Activated CD4-positive, alpha-beta T cell treated with anti-CD3 and anti-CD28 coated beads for 48 hours (primary cell): ENCODE measurements at regions not wholly inside any gene's neighbourhood (a gene's known extent, or its start where the extent isn't known, plus 50 kb on each side); places are given as distances from the start of the nearest gene placed in this dataset.
A peak's percentile ranks its signal among the peaks of the same experiment; 100 is the strongest.
"Not testable (repeated sequence)": the region's sequence is repeated elsewhere in the genome, so short reads cannot be mapped to it uniquely, and the experiment has no call there.

Experiments
- DNase-seq: peaks from one replicate; pipeline ENCODE4 v3.0.0-alpha.2; 2020

GRCh38 chr3:177764377-177764912 is 567.2 kb upstream of the TBL1XR1 start:
- no peak for DNase-seq

- no peak for DNase-seq
Observed at GRCh38 chr3:177764933-177765332, 567.7 kb upstream of the TBL1XR1 start.

- no peak for DNase-seq
Observed at GRCh38 chr3:177770383-177771230, 573.3 kb upstream of the TBL1XR1 start.

- no peak for DNase-seq
Observed at GRCh38 chr3:177771780-177772179, 574.5 kb upstream of the TBL1XR1 start.

GRCh38 chr3:177772908-177773557 is 575.8 kb upstream of the TBL1XR1 start:
- DNase-seq: no peak

- no peak for DNase-seq
Observed at GRCh38 chr3:177773717-177774116, 576.4 kb upstream of the TBL1XR1 start.

- no peak for DNase-seq
Observed at GRCh38 chr3:177776661-177777101, 579.4 kb upstream of the TBL1XR1 start.

- DNase-seq: peak; percentile 63
Observed at GRCh38 chr3:177777699-177778098, 580.4 kb upstream of the TBL1XR1 start.

- no peak for DNase-seq
Observed at GRCh38 chr3:177778633-177779032, 581.4 kb upstream of the TBL1XR1 start.

- DNase-seq: no peak
Observed at GRCh38 chr3:177781686-177782161, 584.4 kb upstream of the TBL1XR1 start.

- DNase-seq: no peak
Observed at GRCh38 chr3:177783338-177783737, 586.1 kb upstream of the TBL1XR1 start.

GRCh38 chr3:177783767-177784166 is 586.5 kb upstream of the TBL1XR1 start:
- DNase-seq: no peak

- DNase-seq: peak; percentile 15
Observed at GRCh38 chr3:177787279-177788041, 590.2 kb upstream of the TBL1XR1 start.

- no peak for DNase-seq
Observed at GRCh38 chr3:177789500-177789899, 592.2 kb upstream of the TBL1XR1 start.

GRCh38 chr3:177792311-177793030 is 595.2 kb upstream of the TBL1XR1 start:
- DNase-seq: no peak

GRCh38 chr3:177793451-177793850 is 596.2 kb upstream of the TBL1XR1 start:
- no peak for DNase-seq

GRCh38 chr3:177795216-177795615 is 597.9 kb upstream of the TBL1XR1 start:
- DNase-seq: no peak

GRCh38 chr3:177795859-177796258 is 598.6 kb upstream of the TBL1XR1 start:
- no peak for DNase-seq

- DNase-seq: not testable (repeated sequence)
Observed at GRCh38 chr3:177800147-177800546, 602.9 kb upstream of the TBL1XR1 start.

GRCh38 chr3:177800561-177800960 is 603.3 kb upstream of the TBL1XR1 start:
- no peak for DNase-seq

GRCh38 chr3:177802151-177802900 is 605.0 kb upstream of the TBL1XR1 start:
- DNase-seq: no peak

- DNase-seq: no peak
Observed at GRCh38 chr3:177803500-177803899, 606.2 kb upstream of the TBL1XR1 start.
